Upper lobe of left lung (tissue), 4 donors: ENCODE measurements at regions not wholly inside any gene's neighbourhood (a gene's known extent, or its start where the extent isn't known, plus 50 kb on each side); places are given as distances from the start of the nearest gene placed in this dataset.

Source experiments
- EP300 ChIP-seq, 4 donors: sonication (generic); formaldehyde crosslinking; IDR thresholded peaks; one replicate each; pipeline ENCODE4 v1.5.1; 2017; ENCODE audit warnings: antibody characterized with exemption in 4 of 4, control low read depth in 2 of 4
- POLR2AphosphoS5 ChIP-seq, 2 donors: sonication (generic); formaldehyde crosslinking; IDR thresholded peaks; one replicate each; pipeline ENCODE4 v1.5.1; 2017; ENCODE audit warnings: antibody characterized with exemption in 2 of 2
- TF ChIP-seq, protein P1 (sequence below), 6 experiments: fragments of 450-650 bp in 4 of 6; fragments of 200-600 bp in 2 of 6; sonication (generic) in 2 of 6; IDR thresholded peaks; one replicate each; pipeline ENCODE4 v1.5.1; 2016 to 2019; ENCODE audit warnings: antibody characterized with exemption in 6 of 6

- TF ChIP-seq, protein P1, sequence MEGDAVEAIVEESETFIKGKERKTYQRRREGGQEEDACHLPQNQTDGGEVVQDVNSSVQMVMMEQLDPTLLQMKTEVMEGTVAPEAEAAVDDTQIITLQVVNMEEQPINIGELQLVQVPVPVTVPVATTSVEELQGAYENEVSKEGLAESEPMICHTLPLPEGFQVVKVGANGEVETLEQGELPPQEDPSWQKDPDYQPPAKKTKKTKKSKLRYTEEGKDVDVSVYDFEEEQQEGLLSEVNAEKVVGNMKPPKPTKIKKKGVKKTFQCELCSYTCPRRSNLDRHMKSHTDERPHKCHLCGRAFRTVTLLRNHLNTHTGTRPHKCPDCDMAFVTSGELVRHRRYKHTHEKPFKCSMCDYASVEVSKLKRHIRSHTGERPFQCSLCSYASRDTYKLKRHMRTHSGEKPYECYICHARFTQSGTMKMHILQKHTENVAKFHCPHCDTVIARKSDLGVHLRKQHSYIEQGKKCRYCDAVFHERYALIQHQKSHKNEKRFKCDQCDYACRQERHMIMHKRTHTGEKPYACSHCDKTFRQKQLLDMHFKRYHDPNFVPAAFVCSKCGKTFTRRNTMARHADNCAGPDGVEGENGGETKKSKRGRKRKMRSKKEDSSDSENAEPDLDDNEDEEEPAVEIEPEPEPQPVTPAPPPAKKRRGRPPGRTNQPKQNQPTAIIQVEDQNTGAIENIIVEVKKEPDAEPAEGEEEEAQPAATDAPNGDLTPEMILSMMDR (IDR thresholded peaks at IDR 0.05) = no peak
- TF ChIP-seq EP300 (IDR thresholded peaks at IDR 0.05) (no peak), POLR2AphosphoS5 (IDR thresholded peaks at IDR 0.05) (no peak)
Measured at GRCh38 chr20:22946596-22946995, 88.5 kb upstream of the SSTR4 start.
